ENCODE measurements at regions not wholly inside any gene's neighbourhood (a gene's known extent, or its start where the extent isn't known, plus 50 kb on each side); places are given as distances from the start of the nearest gene placed in this dataset.
"Not testable (repeated sequence)": the region's sequence is repeated elsewhere in the genome, so short reads cannot be mapped to it uniquely, and the experiment has no call there.

GRCh38 chr1:143785883-143786282 lies 185.9 kb downstream of the FAM72C start:
- TF ChIP-seq EZH2 (IDR thresholded peaks at IDR 0.05; ENCODE audit: borderline replicate concordance, low read length); CTCF (IDR thresholded peaks at IDR 0.05; ENCODE audit: low read length): not testable (repeated sequence)

All from OCI-LY1 (cell line).